Loucy (cell line): ENCODE measurements at regions not wholly inside any gene's neighbourhood (a gene's known extent, or its start where the extent isn't known, plus 50 kb on each side); places are given as distances from the start of the nearest gene placed in this dataset.

Experiments used
- EZH2phosphoT487 ChIP-seq: fragments of 200-600 bp; IDR thresholded peaks from 2 replicates; pipeline ENCODE4 v1.6.1; 2018; ENCODE audit warnings: antibody characterized with exemption, mild to moderate bottlenecking, moderate library complexity, borderline replicate concordance
- TF ChIP-seq, protein P1 (sequence below): fragments of 200-600 bp; sonication (generic); conservative IDR thresholded peaks from 2 replicates; pipeline ENCODE4 v1.5.1; 2014; ENCODE audit warnings: mild to moderate bottlenecking, antibody characterized with exemption, low read length

- TF ChIP-seq, protein P1, sequence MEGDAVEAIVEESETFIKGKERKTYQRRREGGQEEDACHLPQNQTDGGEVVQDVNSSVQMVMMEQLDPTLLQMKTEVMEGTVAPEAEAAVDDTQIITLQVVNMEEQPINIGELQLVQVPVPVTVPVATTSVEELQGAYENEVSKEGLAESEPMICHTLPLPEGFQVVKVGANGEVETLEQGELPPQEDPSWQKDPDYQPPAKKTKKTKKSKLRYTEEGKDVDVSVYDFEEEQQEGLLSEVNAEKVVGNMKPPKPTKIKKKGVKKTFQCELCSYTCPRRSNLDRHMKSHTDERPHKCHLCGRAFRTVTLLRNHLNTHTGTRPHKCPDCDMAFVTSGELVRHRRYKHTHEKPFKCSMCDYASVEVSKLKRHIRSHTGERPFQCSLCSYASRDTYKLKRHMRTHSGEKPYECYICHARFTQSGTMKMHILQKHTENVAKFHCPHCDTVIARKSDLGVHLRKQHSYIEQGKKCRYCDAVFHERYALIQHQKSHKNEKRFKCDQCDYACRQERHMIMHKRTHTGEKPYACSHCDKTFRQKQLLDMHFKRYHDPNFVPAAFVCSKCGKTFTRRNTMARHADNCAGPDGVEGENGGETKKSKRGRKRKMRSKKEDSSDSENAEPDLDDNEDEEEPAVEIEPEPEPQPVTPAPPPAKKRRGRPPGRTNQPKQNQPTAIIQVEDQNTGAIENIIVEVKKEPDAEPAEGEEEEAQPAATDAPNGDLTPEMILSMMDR: no peak
- no peak for TF ChIP-seq EZH2phosphoT487
Observed at GRCh38 chr20:56698297-56698696, 69.2 kb downstream of the TFAP2C start.
